ENCODE measurements at regions not wholly inside any gene's neighbourhood (a gene's known extent, or its start where the extent isn't known, plus 50 kb on each side); places are given as distances from the start of the nearest gene placed in this dataset.

- TF ChIP-seq CTCF (IDR thresholded peaks at IDR 0.05) (no peak), SREBF2 (IDR thresholded peaks at IDR 0.05) (no peak), MAX (IDR thresholded peaks at IDR 0.05) (no peak), EP300 (IDR thresholded peaks at IDR 0.05) (no peak), REST (IDR thresholded peaks at IDR 0.05) (no peak), NPAS2 (CRISPR knock-in tag; IDR thresholded peaks at IDR 0.05; ENCODE audit: borderline replicate concordance) (no peak), POLR2AphosphoS2 (conservative IDR thresholded peaks at IDR 0.05; ENCODE audit: low read length) (no peak), MAFK (IDR thresholded peaks at IDR 0.05; ENCODE audit: partially characterized antibody) (no peak), E2F6 (IDR thresholded peaks at IDR 0.05; ENCODE audit: borderline replicate concordance, low read depth) (no peak), PHF8 (IDR thresholded peaks at IDR 0.05; ENCODE audit: borderline replicate concordance, low read depth) (no peak)
Measured at GRCh38 chr2:123961576-123961975, 63.5 kb upstream of the CNTNAP5 start.
